NB4 (cell line): ENCODE measurements at regions not wholly inside any gene's neighbourhood (a gene's known extent, or its start where the extent isn't known, plus 50 kb on each side); places are given as distances from the start of the nearest gene placed in this dataset.

Experiments used
- MYC ChIP-seq: IDR thresholded peaks from 2 replicates; pipeline ENCODE4 v1.6.1; 2011; ENCODE audit warnings: low read depth, low read length
- POLR2A ChIP-seq: IDR thresholded peaks from 2 replicates; pipeline ENCODE4 v1.6.1; 2011; ENCODE audit warnings: mild to moderate bottlenecking; ENCODE audit not compliant: insufficient read length; ENCODE audit errors: extremely low read depth
- TF ChIP-seq, protein P1 (sequence below): IDR thresholded peaks from one replicate; pipeline ENCODE4 v1.5.1; 2012; ENCODE audit warnings: low read depth, low read length
- TF ChIP-seq, protein P2 (sequence below): IDR thresholded peaks from 2 replicates; pipeline ENCODE4 v1.6.1; 2011; ENCODE audit warnings: low read depth, low read length

DNA sequence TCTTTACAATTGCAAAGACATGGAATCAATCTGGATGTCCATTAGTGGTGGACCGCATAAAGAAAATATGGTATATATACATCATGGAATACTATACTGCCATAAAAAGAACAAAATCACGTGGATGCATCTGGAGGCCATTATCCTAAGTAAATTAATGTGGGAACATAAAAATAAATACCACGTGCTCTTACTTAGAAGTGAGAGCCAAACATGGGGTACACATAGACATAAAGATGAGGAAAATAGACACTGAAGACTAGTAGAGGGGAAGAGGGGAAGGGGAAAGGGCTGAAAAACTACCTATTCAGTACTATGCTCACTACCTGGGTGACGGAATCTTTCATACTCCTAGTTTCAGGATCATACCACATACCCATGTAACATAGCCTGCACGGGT lies 179.3 kb upstream of the TECRL start:
- TF ChIP-seq, protein P1, sequence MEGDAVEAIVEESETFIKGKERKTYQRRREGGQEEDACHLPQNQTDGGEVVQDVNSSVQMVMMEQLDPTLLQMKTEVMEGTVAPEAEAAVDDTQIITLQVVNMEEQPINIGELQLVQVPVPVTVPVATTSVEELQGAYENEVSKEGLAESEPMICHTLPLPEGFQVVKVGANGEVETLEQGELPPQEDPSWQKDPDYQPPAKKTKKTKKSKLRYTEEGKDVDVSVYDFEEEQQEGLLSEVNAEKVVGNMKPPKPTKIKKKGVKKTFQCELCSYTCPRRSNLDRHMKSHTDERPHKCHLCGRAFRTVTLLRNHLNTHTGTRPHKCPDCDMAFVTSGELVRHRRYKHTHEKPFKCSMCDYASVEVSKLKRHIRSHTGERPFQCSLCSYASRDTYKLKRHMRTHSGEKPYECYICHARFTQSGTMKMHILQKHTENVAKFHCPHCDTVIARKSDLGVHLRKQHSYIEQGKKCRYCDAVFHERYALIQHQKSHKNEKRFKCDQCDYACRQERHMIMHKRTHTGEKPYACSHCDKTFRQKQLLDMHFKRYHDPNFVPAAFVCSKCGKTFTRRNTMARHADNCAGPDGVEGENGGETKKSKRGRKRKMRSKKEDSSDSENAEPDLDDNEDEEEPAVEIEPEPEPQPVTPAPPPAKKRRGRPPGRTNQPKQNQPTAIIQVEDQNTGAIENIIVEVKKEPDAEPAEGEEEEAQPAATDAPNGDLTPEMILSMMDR, result no peak
- TF ChIP-seq, protein P2, sequence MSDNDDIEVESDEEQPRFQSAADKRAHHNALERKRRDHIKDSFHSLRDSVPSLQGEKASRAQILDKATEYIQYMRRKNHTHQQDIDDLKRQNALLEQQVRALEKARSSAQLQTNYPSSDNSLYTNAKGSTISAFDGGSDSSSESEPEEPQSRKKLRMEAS, result no peak
- TF ChIP-seq POLR2A (no peak), MYC (no peak)
